HEK293T (cell line): ENCODE measurements at regions not wholly inside any gene's neighbourhood (a gene's known extent, or its start where the extent isn't known, plus 50 kb on each side); places are given as distances from the start of the nearest gene placed in this dataset.

Experiments
- ARNT ChIP-seq: fragments of 450-650 bp; IDR thresholded peaks from 2 replicates; pipeline ENCODE4 v1.6.1; 2017; ENCODE audit warnings: mild to moderate bottlenecking
- FOXK2 ChIP-seq: fragments of 450-650 bp; IDR thresholded peaks from 2 replicates; pipeline ENCODE4 v1.6.1; 2016; ENCODE audit warnings: mild to moderate bottlenecking
- L3MBTL2 ChIP-seq: fragments of 450-650 bp; conservative IDR thresholded peaks from 2 replicates; pipeline ENCODE4 v1.6.1; 2016; ENCODE audit warnings: mild to moderate bottlenecking
- LEF1 ChIP-seq: fragments of 450-650 bp; IDR thresholded peaks from 2 replicates; pipeline ENCODE4 v1.6.1; 2017; ENCODE audit warnings: mild to moderate bottlenecking, borderline replicate concordance
- SP1 ChIP-seq: fragments of 450-650 bp; IDR thresholded peaks from 2 replicates; pipeline ENCODE4 v1.6.1; 2017
- ZNF384 ChIP-seq: fragments of 450-650 bp; IDR thresholded peaks from 2 replicates; pipeline ENCODE4 v1.6.1; 2016

GRCh38 chr3:127037021-127037400 is 54.1 kb downstream of the PLXNA1 start:
- TF ChIP-seq ARNT (no peak), FOXK2 (no peak), L3MBTL2 (no peak), SP1 (no peak), LEF1 (no peak), ZNF384 (no peak)
